Lower lobe of right lung (tissue), 2 donors: ENCODE measurements at regions not wholly inside any gene's neighbourhood (a gene's known extent, or its start where the extent isn't known, plus 50 kb on each side); places are given as distances from the start of the nearest gene placed in this dataset.

Experiments used
- ATAC-seq, 2 donors: fragments of 200-7000 bp; cut with Tn5 transposase; one replicate each; pipeline ENCODE4 v1.9.1; 2020 to 2022; ENCODE audit warnings: mild to moderate bottlenecking in 2 of 2, moderate library complexity in 2 of 2
- DNase-seq: peaks from one replicate; pipeline ENCODE4 v3.0.0-alpha.2; 2020
- H3K27ac ChIP-seq: fragments of 200-600 bp; one replicate; pipeline ENCODE4 v1.8.0; 2022
- H3K27me3 ChIP-seq: fragments of 200-600 bp; one replicate; pipeline ENCODE4 v1.8.0; 2022; ENCODE audit warnings: low read depth
- H3K36me3 ChIP-seq: fragments of 200-600 bp; one replicate; pipeline ENCODE4 v1.8.0; 2022; ENCODE audit warnings: mild to moderate bottlenecking
- H3K4me1 ChIP-seq: fragments of 200-600 bp; one replicate; pipeline ENCODE4 v1.8.0; 2022
- H3K4me3 ChIP-seq: fragments of 200-600 bp; one replicate; pipeline ENCODE4 v1.8.0; 2022; ENCODE audit warnings: mild to moderate bottlenecking
- H3K9me3 ChIP-seq: fragments of 200-600 bp; one replicate; pipeline ENCODE4 v1.8.0; 2022
- CTCF ChIP-seq: fragments of 200-600 bp; IDR thresholded peaks from one replicate; pipeline ENCODE4 v1.8.0; 2022; ENCODE audit warnings: antibody characterized with exemption, mild to moderate bottlenecking
- intact Hi-C: fragments of 100-400 bp; cut with DNase I; formaldehyde crosslinking; loops from one replicate; pipeline ENCODE4 v1.11.0; 2022
- donor health status: DM: no; HTN: yes; CAD: no; lungs with severe emphysema.

GRCh38 chr3:177800561-177800960, 603.3 kb upstream of the TBL1XR1 start:
- ATAC-seq = no peak
- H3K9me3 ChIP-seq = no peaks in the 10 kb centered on the region
- no peak for DNase-seq
- H3K36me3 ChIP-seq = no peaks in the 10 kb centered on the region
- no peak overlapping the region for H3K4me3 ChIP-seq
- intact Hi-C loops = no loop called here
- no peak overlapping the region for H3K27ac ChIP-seq
- H3K27me3 ChIP-seq = no peaks in the 10 kb centered on the region
- no peaks in the 10 kb centered on the region for H3K4me1 ChIP-seq
- no peak for TF ChIP-seq CTCF

GRCh38 chr3:177802151-177802900, 605.0 kb upstream of the TBL1XR1 start:
- Histone ChIP-seq H3K27ac (no peak overlapping the region), H3K36me3 (no peaks in the 10 kb centered on the region), H3K9me3 (no peaks in the 10 kb centered on the region), H3K27me3 (no peaks in the 10 kb centered on the region), H3K4me1 (no peaks in the 10 kb centered on the region), H3K4me3 (no peak overlapping the region)
- no peak for TF ChIP-seq CTCF
- intact Hi-C loops = no loop called here
- DNase-seq (no peak), ATAC-seq (peak; percentile 42 to 89)

GRCh38 chr3:177803500-177803899, 606.2 kb upstream of the TBL1XR1 start:
- Histone ChIP-seq H3K4me1 (no peaks in the 10 kb centered on the region), H3K36me3 (no peaks in the 10 kb centered on the region), H3K27ac (no peak overlapping the region), H3K9me3 (no peaks in the 10 kb centered on the region), H3K27me3 (no peaks in the 10 kb centered on the region), H3K4me3 (no peak overlapping the region)
- ATAC-seq (no peak), DNase-seq (no peak)
- intact Hi-C loops = no loop called here
- TF ChIP-seq CTCF = no peak

- no peak overlapping the region for H3K27ac ChIP-seq
- H3K36me3 ChIP-seq = no peaks in the 10 kb centered on the region
- intact Hi-C loops = no loop called here
- no peaks in the 10 kb centered on the region for H3K9me3 ChIP-seq
- TF ChIP-seq CTCF = no peak
- peak in 1 of 2 donors; percentile 34 for ATAC-seq
- DNase-seq = no peak
- no peaks in the 10 kb centered on the region for H3K4me1 ChIP-seq
- no peak overlapping the region for H3K4me3 ChIP-seq
- no peaks in the 10 kb centered on the region for H3K27me3 ChIP-seq
These were observed 606.8 kb upstream of the TBL1XR1 start for GRCh38 chr3:177804032-177804431.

GRCh38 chr3:177804646-177805045, 607.4 kb upstream of the TBL1XR1 start:
- intact Hi-C loops = no loop called here
- ATAC-seq (no peak), DNase-seq (no peak)
- Histone ChIP-seq H3K4me3 (no peak overlapping the region), H3K4me1 (peaks cover 5% of the 10 kb centered on the region), H3K9me3 (no peaks in the 10 kb centered on the region), H3K27ac (no peak overlapping the region), H3K27me3 (no peaks in the 10 kb centered on the region), H3K36me3 (no peaks in the 10 kb centered on the region)
- TF ChIP-seq CTCF = no peak
